IMR-90 (cell line): ENCODE measurements at regions not wholly inside any gene's neighbourhood (a gene's known extent, or its start where the extent isn't known, plus 50 kb on each side); places are given as distances from the start of the nearest gene placed in this dataset.

Experiments
- ATAC-seq: fragments of 200-7000 bp; cut with Tn5 transposase; 2 replicates; pipeline ENCODE4 v1.9.1; 2020; ENCODE audit warnings: low read depth, mild to moderate bottlenecking, moderate library complexity
- BruUV-seq: library from RNA; stranded (reverse); fragments of 400-500 nt; replicated peaks from 2 replicates; lab custom pipeline; 2021; lab: Mats Ljungman, UMichigan
- CTCF ChIA-PET: fragments of 300-600 bp; formaldehyde crosslinking; extraction: SDS; loops from one replicate; lab custom pipeline; 2021; ENCODE audit warnings: antibody characterized with exemption; lab: Yijun Ruan, JAX
- POLR2A ChIA-PET: fragments of 300-600 bp; sonication (Branson Sonifier 250); formaldehyde crosslinking; loops from one replicate; lab custom pipeline; 2022; ENCODE audit warnings: antibody characterized with exemption; ENCODE audit not compliant: unreplicated experiment; lab: Charles Lee
- DNase-seq: peaks from one replicate; pipeline ENCODE4 v3.0.0; 2013
- H2AFZ ChIP-seq: replicated peaks from 2 replicates; pipeline ENCODE3; 2013; ENCODE audit warnings: low read length, mild to moderate bottlenecking; ENCODE audit not compliant: poor library complexity
- H2AK5ac ChIP-seq: 2 replicates; pipeline ENCODE4 v1.6.1; 2013; ENCODE audit warnings: low read depth, low read length, inconsistent platforms
- H2AK9ac ChIP-seq: replicated peaks from 2 replicates; pipeline ENCODE3; 2013; ENCODE audit warnings: mild to moderate bottlenecking, low read depth, low read length, moderate library complexity; ENCODE audit not compliant: poor library complexity
- H2BK120ac ChIP-seq: 2 replicates; pipeline ENCODE4 v1.6.1; 2013; ENCODE audit warnings: low read depth, low read length, inconsistent platforms
- H2BK15ac ChIP-seq: 3 replicates; pipeline ENCODE4 v1.6.1; 2013; ENCODE audit warnings: low read depth, low read length, inconsistent platforms
- H2BK20ac ChIP-seq: 2 replicates; pipeline ENCODE4 v1.6.1; 2013; ENCODE audit warnings: low read depth, mild to moderate bottlenecking, inconsistent platforms, low read length, moderate library complexity
- H2BK5ac ChIP-seq: 2 replicates; pipeline ENCODE4 v1.6.1; 2013; ENCODE audit warnings: mild to moderate bottlenecking, low read depth, low read length, inconsistent platforms; ENCODE audit not compliant: poor library complexity, severe bottlenecking
- H3K14ac ChIP-seq: replicated peaks from 2 replicates; pipeline ENCODE4 v1.6.1; 2013; ENCODE audit warnings: low read depth, low read length, inconsistent platforms
- H3K18ac ChIP-seq: 2 replicates; pipeline ENCODE4 v1.6.1; 2013; ENCODE audit warnings: low read depth, low read length, control low read depth
- H3K23ac ChIP-seq: 2 replicates; pipeline ENCODE4 v1.6.1; 2013; ENCODE audit warnings: low read depth, low read length, inconsistent platforms
- H3K27ac ChIP-seq: 2 replicates; pipeline ENCODE4 v1.5.1; 2013; ENCODE audit warnings: mild to moderate bottlenecking, control low read depth, low read length; ENCODE audit not compliant: insufficient read depth
- H3K27me3 ChIP-seq: 2 replicates; pipeline ENCODE4 v1.6.1; 2013; ENCODE audit warnings: low read length; ENCODE audit not compliant: control insufficient read depth, insufficient read depth
- H3K36me3 ChIP-seq: 2 replicates; pipeline ENCODE4 v1.6.1; 2013; ENCODE audit warnings: low read length, mixed read lengths; ENCODE audit not compliant: control insufficient read depth, insufficient read depth
- H3K4ac ChIP-seq: 2 replicates; pipeline ENCODE4 v1.6.1; 2013; ENCODE audit warnings: low read depth, low read length, inconsistent platforms
- H3K4me1 ChIP-seq: 2 replicates; pipeline ENCODE4 v1.6.1; 2013; ENCODE audit warnings: low read length, mixed read lengths; ENCODE audit not compliant: control insufficient read depth, insufficient read depth
- H3K4me2 ChIP-seq: 2 replicates; pipeline ENCODE4 v1.6.1; 2013; ENCODE audit warnings: low read depth, mild to moderate bottlenecking, control low read depth, low read length, moderate library complexity
- H3K4me3 ChIP-seq: 2 replicates; pipeline ENCODE4 v1.5.1; 2013; ENCODE audit warnings: low read depth, mild to moderate bottlenecking, control low read depth, low read length, moderate library complexity; ENCODE audit not compliant: insufficient read depth
- H3K56ac ChIP-seq: 2 replicates; pipeline ENCODE4 v1.6.1; 2013; ENCODE audit warnings: low read length, inconsistent platforms; ENCODE audit not compliant: insufficient read depth; ENCODE audit errors: extremely low read depth
- H3K79me1 ChIP-seq, 2 experiments: 2 replicates each; pipeline ENCODE4 v1.6.1; 2013; ENCODE audit warnings: low read length in 2 of 2, inconsistent platforms in 1 of 2, low read depth in 1 of 2
- H3K9ac ChIP-seq: 2 replicates; pipeline ENCODE4 v1.6.1; 2013; ENCODE audit warnings: low read depth, low read length, control low read depth
- H3K9me1 ChIP-seq: 2 replicates; pipeline ENCODE4 v1.6.1; 2013; ENCODE audit warnings: low read length, inconsistent platforms; ENCODE audit not compliant: insufficient read depth
- H3K9me3 ChIP-seq: 2 replicates; pipeline ENCODE4 v1.6.1; 2013; ENCODE audit warnings: low read length; ENCODE audit not compliant: control insufficient read depth, insufficient read depth
- H4K20me1 ChIP-seq: 2 replicates; pipeline ENCODE4 v1.6.1; 2013; ENCODE audit warnings: low read length, inconsistent platforms; ENCODE audit not compliant: insufficient read depth
- H4K5ac ChIP-seq: 2 replicates; pipeline ENCODE4 v1.6.1; 2013; ENCODE audit warnings: mild to moderate bottlenecking, low read depth, low read length, control low read depth
- H4K8ac ChIP-seq, 2 experiments: 2 replicates each; pipeline ENCODE4 v1.6.1; 2013; ENCODE audit warnings: low read depth in 2 of 2, low read length in 2 of 2, control low read depth in 1 of 2, inconsistent platforms in 1 of 2
- H4K91ac ChIP-seq: 2 replicates; pipeline ENCODE4 v1.6.1; 2013; ENCODE audit warnings: low read depth, low read length, inconsistent platforms; ENCODE audit not compliant: insufficient read depth
- CEBPB ChIP-seq: IDR thresholded peaks from 2 replicates; pipeline ENCODE4 v1.6.1; 2012; ENCODE audit warnings: low read depth, low read length, improper control_type of control experiment
- CTCF ChIP-seq: conservative IDR thresholded peaks from 2 replicates; pipeline ENCODE4 v1.5.1; 2012; ENCODE audit warnings: mild to moderate bottlenecking, low read depth, low read length, improper control_type of control experiment
- FOS ChIP-seq: fragments of 150-350 bp; IDR thresholded peaks from 2 replicates; pipeline ENCODE4 v1.6.1; 2016; ENCODE audit warnings: low read depth, low read length
- MAZ ChIP-seq: IDR thresholded peaks from 2 replicates; pipeline ENCODE4 v1.6.1; 2012; ENCODE audit warnings: low read depth, mild to moderate bottlenecking, low read length, improper control_type of control experiment, moderate library complexity, borderline replicate concordance
- RAD21 ChIP-seq: IDR thresholded peaks from 2 replicates; pipeline ENCODE4 v1.6.1; 2012; ENCODE audit warnings: low read length, improper control_type of control experiment
- WGBS, 2 experiments: methylation state at CpG; one replicate each; pipeline versions ENCODE4 v1.1.5 to v1.1.7; 2013; ENCODE audit warnings: missing lambda C conversion rate in 2 of 2; ENCODE audit not compliant: insufficient read length in 1 of 2; ENCODE audit errors: extremely low coverage in 2 of 2; 5-methylcytosine and 5-hydroxymethylcytosine counted together
- dilution Hi-C: fragments of 300-500 bp; cut with HindIII; formaldehyde crosslinking; loops from one replicate; pipeline ENCODE4 v1.14.3; 2018; ENCODE audit warnings: low sequenced_read_pairs; ENCODE audit not compliant: unreplicated experiment
- in situ Hi-C: fragments of 300-500 bp; cut with MboI; formaldehyde crosslinking; loops from 3 replicates; pipeline ENCODE4 v1.14.3; 2019; ENCODE audit warnings: low sequenced_read_pairs, inconsistent platforms, mixed read lengths
- intact Hi-C: fragments of 100-400 bp; cut with micrococcal nuclease; formaldehyde crosslinking; loops from 2 replicates; pipeline ENCODE4 v1.10.0; 2022

DNA sequence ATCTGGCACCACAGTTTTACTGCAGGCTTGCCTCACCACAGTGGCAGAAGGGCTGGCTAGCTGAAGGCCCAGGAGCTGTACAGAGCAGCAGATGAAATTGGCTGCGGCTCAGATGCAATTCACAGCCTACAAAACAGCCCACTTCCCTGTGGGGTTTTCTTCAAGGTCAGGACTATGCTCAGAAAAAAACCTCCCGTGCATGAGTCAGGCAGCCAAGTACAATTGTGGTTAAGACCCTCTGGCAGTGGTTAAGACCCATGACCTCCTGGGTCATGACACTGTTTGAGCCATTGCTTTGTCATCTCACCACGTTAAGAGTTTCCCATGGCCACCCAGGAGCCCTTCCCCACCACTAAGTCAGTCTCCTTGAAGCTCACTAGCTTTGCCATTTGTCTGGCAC, 276.3 kb downstream of the HNRNPD start:
- Histone ChIP-seq H2AK5ac (no peak overlapping the region), H3K4me1 (no peaks in the 10 kb centered on the region), H2BK15ac (no peak overlapping the region), H2BK120ac (no peak overlapping the region), H2BK5ac (no peak overlapping the region), H3K4me3 (no peak overlapping the region), H3K36me3 (no peaks in the 10 kb centered on the region), H3K18ac (no peak overlapping the region), H3K14ac (no peak overlapping the region), H4K20me1 (no peaks in the 10 kb centered on the region), H2AFZ (no peak overlapping the region), H3K9ac (no peak overlapping the region), H3K79me1 (no peaks in the 10 kb centered on the region), H4K8ac (no peak overlapping the region), H3K27ac (no peak overlapping the region), H3K23ac (no peak overlapping the region), H3K4ac (no peak overlapping the region), H2BK20ac (no peak overlapping the region), H4K5ac (no peak overlapping the region), H3K4me2 (no peak overlapping the region), H3K9me3 (no peaks in the 10 kb centered on the region), H3K27me3 (no peaks in the 10 kb centered on the region), H4K91ac (no peak overlapping the region), H3K56ac (no peak overlapping the region), H2AK9ac (no peak overlapping the region), H3K9me1 (no peaks in the 10 kb centered on the region)
- ChIA-PET POLR2A (no interaction called here), CTCF (no interaction called here)
- dilution Hi-C loops (no loop called here), intact Hi-C loops (no loop called here), in situ Hi-C loops (no loop called here)
- BruUV-seq = no TSS peak
- TF ChIP-seq CEBPB (no peak), FOS (no peak), CTCF (no peak), MAZ (no peak), RAD21 (no peak)
- WGBS, 2 experiments = 0% methylated on average over 2 of the region's 3 CpGs; no CpG with 5 or more reads in 1 of the 2 experiments
- ATAC-seq = no peak
- no peak for DNase-seq
